Activated CD8-positive, alpha-beta memory T cell treated with anti-CD3 and anti-CD28 coated beads, Interleukin-2, amount 50 U/mL, for 1 hour (primary cell): ENCODE measurements at regions not wholly inside any gene's neighbourhood (a gene's known extent, or its start where the extent isn't known, plus 50 kb on each side); places are given as distances from the start of the nearest gene placed in this dataset.

Experiments used
- DNase-seq: peaks from one replicate; pipeline ENCODE4 v3.0.0-alpha.2; 2020; ENCODE audit errors: extremely low read depth

DNA sequence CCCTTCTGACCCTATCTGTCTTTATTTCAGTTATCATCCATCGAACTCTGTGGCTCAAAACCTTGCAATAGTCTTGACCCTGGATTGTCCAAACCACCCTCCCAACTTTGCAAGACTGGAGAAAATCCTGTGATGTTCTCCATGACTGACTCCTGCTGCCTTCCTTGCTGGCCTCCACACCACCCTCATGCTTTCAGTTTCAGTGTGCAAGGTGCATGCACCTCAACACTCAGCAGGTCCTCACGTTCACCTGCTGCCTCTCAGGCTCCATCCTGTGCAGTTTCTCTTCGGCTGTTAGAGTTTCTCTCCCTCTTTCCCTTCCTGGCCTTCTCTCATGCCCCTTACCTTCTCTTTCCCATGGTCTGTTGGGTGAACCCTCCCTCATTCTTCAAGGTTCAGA is 59.4 kb upstream of the ASIC2 start:
- no peak for DNase-seq

DNA sequence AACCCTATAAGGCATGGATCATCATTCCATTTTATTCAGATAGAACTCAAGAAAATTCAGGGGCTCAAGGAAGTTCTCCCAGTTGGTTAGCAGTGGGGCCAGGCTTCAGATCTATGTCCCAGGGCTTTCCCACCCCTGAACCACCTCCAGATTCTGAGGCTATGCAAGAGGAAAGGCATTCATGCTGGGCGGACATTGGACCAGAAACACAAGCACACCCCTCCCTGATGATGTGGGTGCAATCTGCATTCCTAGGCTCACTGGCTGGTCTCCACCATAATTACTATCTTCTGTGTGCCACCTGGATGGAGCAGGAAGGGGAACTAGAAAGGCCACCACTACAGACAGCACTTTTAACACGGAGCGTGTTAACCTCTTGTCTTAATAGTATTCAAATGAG is 63.2 kb upstream of the ASIC2 start:
- no peak for DNase-seq

DNA sequence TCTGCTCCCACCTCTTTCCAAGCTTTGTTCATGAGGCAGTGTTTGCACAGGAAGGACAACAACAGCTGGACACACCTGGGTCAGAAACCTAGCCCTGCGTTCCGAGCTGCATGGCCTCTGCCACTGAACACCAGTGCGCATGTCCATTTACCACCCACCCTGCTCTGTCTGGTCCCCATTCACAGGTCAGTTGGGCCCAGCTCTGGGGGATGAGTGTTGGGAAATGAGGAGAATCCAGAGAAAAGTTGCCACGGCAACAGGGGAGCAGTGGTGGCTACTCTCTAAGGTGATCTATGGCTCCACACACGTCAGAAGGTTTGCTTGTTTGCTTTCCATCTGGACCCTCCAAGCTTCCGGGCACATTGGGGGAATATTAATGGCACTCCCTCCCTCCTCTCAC is 70.4 kb upstream of the ASIC2 start:
- no peak for DNase-seq

DNA sequence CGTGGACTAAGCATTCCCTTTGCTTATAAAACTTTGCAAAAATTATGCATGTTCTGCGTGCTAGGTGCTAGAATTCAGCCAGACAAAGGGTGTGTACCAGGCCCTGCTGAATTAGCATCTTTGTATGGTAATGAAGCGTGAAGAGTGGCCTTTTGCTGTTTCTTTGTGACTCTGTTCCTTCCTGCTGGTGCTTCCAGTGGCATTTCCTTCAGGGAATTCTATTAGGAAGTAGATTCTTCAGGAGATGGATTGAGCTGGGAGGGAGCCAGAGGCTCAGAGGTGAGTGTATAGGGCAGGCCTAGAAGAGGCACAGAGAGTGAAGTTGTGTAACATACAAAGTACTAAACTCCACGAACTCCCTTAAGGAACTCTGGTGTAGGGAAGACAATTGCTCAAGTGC is 73.9 kb upstream of the ASIC2 start:
- no peak for DNase-seq

DNA sequence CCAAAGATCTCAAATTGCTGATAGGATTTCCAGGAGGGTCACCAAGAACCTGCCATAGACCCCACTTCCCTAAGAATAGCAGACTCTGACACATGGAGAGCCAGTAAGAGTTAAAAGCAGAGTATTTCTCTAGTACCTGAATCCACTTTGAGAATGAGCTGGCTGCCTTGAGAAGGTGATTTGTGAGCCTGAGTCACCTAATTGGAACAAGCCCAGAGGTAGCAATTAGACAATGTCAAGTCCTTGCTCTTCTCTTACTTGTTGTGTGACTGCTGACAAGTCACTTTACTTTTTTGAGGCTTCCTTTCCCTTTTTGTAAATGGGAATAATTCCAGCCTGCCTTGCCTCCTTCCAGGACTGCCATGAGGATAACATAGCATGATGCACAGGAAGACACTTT is 76.1 kb upstream of the ASIC2 start:
- DNase-seq = no peak

DNA sequence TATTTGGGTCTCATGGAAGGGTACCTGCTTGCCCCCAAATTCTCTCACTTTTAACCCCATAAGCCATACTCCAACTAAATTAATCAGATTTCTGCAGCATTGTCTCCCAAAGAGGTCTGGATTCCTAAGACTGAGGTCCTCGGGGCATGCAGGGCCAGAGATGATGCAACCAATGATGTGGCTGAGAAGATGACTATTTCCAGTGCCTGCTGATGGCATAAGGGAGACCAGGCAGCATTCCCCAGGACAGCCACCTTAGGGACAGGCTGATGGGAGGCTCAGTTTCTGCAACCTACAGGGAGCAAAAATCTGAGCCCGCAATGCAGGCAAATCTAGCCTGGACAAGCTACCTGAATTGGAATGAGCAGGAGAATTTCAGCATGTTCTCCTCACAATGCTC is 76.8 kb upstream of the ASIC2 start:
- no peak for DNase-seq

DNA sequence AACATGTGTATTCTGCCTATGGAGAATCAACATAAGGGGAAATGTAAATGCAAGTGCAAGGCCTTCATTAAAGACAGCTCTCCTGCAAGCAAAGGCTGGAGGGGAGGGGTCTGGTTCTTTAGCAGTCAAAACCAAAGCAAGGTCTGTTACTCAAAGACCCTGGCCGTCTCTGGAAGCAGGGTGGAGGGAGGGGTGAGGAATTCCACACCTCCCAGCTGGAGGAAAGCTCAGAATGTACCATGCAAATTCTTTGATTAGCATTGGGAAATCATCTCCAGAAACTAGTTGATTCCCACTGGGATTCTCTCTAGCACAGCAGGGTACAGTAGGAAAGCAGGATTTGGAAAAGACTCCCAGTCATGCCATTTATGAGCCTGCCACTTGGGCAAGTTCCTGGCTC is 77.3 kb upstream of the ASIC2 start:
- no peak for DNase-seq

DNA sequence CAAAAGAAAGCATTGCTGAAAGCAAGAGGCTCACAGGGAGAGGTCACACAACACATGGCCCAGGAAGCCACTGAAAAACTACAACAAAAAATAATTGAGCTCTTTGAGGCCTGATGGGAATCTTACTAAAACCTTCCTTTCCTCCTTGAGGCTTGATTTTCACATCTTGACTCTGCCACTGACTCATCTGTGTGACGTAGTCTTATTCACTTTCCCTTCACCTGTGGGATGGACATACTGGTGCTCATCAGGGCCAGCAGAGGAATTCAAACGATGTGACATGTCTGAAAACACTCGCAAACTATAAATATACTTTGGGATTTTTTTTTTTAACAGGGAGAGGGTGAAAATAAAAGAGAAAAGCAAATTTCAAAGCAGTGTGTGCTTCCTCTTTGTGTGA is 78.3 kb upstream of the ASIC2 start:
- no peak for DNase-seq

DNA sequence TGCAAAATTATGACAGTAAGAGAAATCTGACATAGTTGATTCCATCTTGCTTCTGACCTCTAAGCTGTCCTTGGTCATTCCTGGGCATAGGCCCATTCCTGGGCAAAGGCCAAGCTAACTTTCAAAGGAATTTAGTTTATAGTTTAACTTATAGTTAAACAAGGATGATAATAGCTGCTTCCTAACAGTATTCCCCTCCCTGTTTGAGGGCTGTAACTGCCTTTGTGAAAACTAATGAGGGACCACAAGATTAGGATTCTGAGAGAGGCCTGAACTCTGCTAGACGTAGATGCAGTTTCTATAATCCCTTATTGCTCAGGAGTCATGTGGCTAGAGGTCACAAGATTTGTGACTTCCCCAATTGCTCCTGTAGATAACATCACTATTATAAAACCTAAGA is 80.2 kb upstream of the ASIC2 start:
- DNase-seq = no peak

DNA sequence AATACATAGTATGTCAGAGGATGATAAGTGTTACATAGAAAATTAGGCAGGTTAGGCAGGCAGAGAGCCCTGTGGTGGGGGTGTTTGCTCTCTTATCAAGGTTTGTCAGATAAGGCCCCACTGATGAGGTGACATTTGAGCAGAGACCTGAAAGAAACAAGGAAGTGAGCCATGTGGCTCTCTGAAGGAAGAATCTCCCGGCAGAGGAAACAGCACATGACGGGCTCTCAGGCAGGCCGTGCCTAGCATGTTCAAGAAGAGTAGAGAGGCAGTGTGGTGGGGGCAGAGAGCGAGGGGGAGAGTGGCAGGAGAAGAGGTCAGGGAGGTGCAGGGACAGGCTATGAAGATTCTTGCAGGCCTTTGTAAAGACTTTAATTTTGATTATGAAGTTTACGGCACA is 82.0 kb upstream of the ASIC2 start:
- no peak for DNase-seq

DNA sequence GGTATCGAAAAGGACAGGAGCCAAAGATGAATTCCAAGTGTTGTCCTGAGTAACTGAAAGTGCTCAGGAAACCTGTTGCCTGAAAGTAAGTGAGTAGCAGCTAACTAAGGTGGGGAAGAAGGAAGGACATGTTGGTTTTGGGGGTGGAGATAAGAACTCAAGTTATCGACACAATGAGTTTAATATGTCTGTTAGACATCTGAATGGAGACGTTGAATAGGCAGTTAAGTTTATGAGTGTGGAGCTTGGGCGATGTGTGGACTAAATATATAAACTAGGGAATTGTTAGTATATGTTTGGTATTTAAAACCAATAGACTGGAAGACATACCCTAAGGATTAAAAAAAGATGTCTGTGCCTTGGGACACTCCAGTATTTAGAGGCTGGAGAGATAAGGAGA is 82.7 kb upstream of the ASIC2 start:
- no peak for DNase-seq

DNA sequence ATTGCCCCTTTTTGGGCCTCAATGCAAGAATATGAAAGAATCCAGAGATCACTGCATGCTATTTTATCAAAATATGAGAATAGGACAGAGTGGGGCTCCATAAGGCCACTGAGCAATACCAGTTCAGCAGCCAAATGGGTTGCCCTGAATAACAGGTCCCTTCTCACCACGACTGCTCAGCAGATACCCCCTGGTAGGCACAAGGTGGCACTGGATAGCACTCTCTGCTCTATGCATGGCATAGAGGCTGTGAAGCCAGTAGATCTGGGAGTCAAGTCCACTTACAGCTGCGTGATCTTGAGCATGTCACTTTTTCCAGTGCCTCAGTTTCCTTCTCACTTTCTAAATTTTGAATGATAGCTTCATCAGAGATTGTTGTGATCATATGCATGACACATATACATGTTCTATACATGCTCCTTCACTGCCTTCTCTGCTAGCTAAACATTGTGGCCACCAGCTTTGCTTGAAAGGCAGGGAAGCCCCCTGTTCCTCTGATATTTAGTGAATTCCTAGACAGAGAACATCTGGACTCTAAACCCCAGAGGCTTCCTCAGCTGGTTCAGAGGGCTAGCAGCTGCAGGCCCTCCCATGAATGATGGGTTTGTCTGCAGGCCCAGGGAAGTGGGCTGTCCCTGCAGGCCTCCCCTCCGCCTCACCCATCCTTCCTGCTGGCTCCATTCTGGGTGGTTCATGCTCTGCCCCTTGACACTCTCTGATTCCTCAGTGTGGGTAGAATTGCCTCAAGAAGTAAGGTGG is 84.9 kb upstream of the ASIC2 start:
- DNase-seq = no peak

DNA sequence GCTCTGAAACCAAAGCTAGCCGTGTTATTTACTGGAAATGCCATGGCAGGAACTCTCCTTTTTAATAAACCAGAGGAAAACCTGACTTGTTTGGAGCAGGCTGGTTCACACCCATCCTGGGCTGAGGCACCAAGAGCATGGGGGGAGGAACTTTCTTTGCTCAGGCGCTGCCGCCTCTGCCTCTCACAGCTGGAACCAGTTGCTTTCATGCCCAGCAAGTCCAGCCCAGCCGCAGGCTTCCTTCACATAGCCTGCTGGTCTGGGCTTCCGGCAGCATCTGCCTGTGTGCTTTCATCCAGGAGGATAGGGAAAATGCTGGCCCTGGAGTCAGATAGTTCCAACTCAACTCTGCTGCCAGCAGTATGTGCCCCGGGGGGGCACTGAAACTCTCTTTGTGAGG is 88.1 kb upstream of the ASIC2 start:
- no peak for DNase-seq

DNA sequence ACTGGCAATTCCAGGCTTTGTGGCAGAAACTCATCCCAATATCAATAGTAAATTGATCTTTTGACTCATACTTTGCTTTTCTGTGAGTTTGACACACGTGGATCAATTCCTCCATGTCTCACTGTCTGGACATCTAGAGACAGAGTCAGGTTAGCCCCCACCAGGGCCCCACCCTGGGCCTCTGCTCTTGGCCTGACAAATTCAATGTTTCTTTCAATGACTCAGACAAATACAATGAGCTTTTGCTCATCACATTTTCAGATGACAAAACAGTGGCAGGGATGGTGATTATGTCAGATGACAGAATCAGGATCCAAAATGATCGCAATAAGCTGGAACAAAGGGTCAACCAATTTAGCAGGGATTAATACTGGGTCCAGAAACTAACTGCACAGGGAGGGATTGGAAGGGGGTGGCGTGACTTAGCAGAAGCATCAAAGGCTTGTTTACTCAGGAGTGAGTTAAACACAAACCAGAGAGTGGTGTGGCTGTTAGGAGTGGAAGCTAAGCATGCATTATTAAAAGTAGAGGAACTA is 90.5 kb upstream of the ASIC2 start:
- no peak for DNase-seq

DNA sequence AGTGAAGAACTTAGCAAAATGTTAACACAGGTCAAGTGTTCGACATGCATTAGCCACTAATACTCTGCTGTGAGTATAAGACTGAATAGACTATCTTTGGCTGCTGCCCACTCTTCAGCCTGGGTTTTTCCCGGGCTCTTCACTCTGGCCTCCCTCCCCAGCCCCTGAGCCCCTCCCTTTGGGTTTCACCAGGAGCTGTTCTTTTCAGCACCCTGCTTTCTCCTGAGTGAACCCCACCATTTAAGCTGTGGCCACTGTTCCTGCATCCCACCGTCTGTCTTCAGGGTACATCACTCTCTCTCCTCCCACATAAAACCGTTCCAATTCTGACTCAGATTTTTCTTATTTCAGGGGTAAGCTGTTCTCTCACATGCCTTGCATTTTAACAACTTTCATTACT is 92.0 kb upstream of the ASIC2 start:
- no peak for DNase-seq

DNA sequence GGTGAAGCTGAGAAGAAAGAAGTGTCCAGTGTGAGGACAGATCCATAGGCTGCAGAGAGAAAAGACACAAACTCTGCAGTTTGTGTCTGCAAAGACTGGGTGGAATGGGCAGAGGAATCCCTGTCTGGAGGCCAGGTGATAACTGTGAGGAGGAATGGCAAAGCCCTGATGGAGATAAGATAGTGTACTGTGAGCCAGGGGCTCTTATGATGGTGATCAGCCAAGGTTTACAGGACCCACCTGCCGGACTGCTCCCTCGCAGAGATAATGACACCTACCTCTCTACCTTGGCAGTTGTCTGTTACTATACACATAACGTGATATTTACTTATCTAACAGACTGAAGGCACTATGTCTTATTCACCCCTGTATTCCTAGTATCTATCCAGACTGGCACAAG is 92.6 kb upstream of the ASIC2 start:
- no peak for DNase-seq

DNA sequence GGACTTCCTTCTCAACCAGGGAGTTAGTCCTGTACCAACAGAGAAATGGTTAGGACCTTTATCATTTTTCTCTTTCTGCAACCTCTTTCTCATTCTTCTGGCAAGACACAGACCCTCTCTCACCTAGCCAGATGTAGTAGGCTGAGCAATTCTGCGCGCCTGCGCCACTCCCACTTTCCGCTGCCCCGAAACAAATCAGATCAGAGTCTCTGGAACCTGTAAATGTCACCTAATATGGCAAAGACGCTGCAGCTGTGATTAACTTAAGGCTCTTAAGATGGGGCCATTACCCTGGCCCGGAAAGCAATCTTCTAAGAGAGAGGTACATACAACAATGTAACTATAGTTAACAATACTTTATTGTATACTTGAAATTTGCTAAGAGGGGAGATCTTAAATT is 94.3 kb upstream of the ASIC2 start:
- no peak for DNase-seq

DNA sequence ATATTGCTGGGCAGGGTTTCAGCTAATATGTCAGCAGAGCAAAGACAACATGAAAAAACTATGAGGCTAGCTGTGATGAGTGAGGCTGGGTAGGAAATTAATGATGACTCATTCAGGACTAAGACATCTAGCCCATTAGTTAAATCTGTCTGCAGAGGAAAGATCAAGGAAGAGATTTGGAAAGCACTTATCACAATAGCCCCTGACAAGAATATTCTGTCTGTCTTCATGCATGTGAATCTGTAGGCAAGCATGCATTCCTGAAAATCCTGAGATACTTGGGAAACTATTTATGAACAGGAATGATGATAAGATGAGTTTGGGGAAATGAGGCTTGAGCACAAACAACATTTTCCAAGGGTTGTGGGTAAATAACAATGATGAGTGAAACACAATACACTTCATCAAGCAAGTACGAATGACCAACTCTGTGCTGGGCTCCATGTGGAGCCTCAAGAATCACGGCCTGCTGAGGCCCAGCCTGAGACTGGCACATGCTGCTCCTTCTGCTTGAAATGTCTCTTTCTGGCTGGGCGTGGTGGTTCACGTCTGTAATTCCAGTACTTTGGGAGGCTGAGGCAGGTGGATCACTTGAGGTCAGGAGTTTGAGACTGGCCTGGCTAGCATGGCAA is 96.5 kb upstream of the ASIC2 start:
- no peak for DNase-seq

DNA sequence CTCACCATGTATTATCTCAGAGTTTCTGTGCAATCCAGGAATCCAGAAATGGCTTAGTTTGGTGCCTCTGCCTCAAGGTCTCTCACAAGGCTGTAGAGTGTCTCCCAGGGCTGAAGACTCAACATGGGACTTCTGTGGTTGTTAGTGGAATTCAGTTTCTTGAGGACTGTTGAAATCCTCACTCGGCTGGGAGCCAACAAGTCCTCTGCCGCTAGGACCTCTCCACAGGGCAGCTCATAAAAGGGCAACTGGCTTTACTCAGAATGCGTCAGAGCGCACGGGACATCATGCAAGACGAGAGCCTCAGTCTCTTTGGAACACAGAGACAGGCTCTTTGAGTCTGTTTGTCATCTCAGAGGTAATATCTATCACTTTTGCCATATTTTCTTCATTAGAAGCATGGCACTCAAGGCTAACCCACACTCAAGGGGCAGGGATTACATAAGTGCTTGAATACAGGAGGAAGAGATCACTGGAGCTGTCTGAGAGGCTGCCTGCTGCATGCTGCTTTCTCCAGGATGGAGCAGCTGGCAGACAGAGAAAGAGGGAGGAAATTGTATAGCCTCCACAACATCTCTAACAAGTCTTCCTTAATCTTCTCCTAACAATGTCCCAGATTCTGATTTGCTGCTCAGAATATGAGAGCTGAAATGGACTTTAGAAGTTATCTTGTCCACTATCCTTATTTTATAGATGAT is 97.5 kb upstream of the ASIC2 start:
- no peak for DNase-seq

DNA sequence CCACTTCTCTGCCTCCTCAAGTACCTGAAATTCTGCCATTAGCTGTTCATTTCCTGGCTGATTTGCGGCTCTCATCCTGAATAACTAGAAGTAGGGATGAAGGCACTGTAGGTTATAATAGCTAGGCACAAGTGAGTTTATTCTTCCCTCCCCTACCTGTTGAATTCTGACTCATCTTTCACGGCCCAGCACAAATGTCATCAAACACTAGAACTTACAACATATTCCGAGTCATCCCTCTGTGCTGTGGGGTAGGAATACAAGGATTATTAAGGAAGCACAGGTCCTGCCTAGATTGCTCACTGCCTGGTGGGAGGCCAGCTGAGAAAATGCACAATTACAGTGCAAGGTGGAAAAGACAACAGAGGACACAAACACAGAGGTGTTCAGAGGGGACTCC is 103.7 kb upstream of the ASIC2 start:
- DNase-seq = no peak

DNA sequence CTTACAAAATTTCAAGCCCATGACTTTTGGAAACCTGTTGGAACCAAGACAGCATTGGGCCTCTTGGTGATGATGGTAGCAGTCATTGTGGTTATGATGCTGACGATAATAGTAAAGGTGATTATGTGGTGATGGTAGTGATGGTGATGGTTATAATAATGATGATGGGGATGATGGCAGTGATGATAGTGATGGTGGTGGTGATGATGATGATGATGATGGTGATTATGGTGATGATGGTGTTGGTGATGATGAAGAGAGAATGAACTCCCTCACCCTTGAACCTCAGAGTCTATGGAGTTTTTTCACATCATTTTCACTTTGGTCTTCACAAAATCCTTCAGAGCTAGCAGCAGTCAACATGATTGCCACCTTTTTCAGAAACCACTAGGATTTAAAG is 105.3 kb upstream of the ASIC2 start:
- no peak for DNase-seq

DNA sequence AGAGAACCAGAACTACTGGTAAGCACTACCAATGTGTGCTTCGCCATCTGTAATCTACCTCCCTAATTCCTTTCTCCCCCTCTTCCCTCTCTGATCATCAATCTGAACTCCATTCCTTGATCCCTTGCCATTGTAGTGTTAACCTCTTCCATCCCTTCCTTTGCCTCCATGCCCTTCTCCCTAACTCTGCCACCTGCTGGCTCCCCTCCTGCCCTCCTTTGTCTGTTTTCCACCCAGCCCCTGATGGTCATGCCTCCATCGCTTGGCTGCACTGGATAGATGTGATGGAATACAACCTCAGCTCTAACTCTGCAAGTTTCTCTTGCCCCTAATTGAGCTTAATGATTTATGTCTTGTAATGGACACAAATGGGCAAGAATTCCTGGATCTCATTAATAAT is 108.2 kb upstream of the ASIC2 start:
- DNase-seq = no peak

DNA sequence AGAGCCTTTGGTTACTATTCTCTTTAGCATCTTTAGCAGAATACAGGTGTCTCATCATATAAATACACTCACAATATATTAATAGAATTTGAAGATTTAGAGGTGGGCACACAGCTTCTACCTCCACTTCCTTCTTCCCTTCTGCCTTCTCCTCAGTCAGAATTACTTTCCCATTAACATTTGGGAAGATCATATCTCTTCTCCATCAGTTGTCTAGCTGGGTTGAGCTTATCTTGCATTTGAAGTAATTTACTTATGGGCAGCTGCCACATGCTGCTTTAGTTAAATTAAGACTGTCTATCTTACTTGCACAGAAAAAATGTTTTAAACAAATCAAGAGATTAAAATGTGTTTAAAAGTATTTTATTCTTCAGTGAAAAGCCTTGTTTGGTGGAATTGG is 110.1 kb upstream of the ASIC2 start:
- DNase-seq = no peak
